GM18507 (cell line): ENCODE measurements at regions not wholly inside any gene's neighbourhood (a gene's known extent, or its start where the extent isn't known, plus 50 kb on each side); places are given as distances from the start of the nearest gene placed in this dataset.
"Not testable (repeated sequence)": the region's sequence is repeated elsewhere in the genome, so short reads cannot be mapped to it uniquely, and the experiment has no call there.

ENCODE experiments used
- DNase-seq: peaks from one replicate; pipeline ENCODE4 v3.0.0; 2011; ENCODE audit warnings: low read depth; ENCODE audit not compliant: insufficient read length; ENCODE audit errors: extremely low spot score
- FAIRE-seq: peaks from 2 replicates; lab custom pipeline; 2011; peaks lifted over from hg19 to GRCh38; lab: Jason Lieb, UNC

DNA sequence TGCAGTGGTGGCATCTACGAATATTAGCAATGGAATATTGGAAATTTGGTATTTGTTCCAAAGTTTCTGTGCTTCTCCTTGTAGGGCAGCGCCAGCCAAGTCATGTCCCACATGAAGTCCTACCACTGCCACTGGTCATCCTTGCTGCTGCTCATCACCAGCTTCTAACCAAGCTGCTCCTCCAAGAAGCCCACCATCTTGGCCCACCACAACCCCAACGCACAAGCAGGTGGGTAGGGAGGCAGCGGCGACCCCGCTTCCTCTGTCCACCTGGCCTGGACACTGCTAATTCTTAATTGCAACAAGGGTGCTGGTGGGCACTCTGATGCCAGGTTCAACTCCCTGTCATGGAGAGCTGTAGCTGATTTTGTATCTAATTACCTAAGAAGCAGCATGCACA is 291.2 kb upstream of the LYPLAL1 start:
- DNase-seq (no peak), FAIRE-seq (no peak)

DNA sequence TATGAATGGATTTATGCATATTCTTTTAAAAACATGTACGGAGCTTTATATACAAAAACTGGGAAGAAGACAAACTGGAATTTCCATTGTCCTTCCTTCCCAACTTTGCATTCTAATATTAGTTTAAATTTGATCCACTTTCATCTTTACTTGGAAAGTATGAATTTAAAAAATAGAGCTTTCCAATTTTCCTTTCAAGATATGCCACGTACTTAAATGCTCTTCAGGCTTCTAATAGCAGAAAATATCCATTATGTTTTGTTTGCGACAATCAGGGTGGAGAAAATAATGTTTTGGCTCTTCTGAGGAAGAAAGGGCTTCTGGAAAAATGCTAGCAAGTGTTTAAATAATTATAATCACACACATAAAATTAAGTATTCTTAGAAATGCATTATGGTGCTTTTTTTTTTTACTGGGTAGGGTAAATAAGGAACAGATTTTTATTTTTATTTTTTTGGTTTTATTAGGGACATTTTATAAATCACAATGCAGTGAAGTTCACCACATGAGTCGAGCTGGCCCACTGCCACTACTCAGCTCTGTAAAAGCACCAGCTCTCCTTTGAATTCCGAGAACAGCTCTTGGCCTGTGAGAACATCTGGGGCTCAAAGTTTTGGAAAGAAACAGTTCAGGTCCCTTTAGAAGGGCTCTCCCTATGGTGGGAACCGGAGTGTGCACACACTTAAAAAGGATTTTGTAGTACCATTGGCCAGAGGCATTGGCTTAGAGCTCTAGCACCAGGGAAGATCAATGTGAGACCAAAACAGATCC is 287.4 kb upstream of the LYPLAL1 start:
- no peak for FAIRE-seq
- no peak for DNase-seq

DNA sequence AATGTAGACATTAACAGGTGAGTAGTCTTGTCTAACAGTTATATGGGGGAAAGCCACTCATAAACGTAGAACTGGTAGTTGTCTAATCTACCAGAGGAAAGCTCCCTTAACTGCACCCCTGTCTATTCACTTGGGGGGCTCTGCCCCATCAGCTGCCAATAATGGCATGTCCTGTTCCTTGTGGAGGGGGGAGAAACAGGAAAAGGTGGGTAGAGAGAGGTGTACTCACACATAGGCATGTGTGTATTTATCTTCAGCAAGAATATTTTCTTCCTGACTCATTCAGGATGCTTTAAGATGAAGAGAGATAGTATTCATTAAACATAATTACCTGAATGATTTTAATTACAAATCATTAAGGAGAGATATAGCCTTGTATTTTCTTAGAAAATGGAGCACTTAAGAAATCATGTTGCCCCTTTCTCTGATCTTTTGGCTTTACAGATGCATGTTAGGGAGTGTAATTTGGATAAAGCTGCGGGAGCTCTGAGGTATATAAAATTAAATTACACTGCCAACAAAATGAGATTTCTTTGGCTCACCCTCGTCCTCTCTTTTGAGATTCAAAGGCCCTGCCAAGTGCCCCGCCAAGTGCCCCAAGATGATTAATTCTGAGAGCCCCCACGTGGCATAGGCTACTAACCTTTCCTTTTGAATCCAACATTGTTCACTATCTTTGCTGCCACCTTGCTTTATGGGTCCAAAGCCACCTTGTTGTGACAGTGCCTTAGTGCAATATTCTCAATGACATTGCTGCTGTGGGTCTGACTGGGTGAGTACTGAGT is 286.3 kb upstream of the LYPLAL1 start:
- no peak for DNase-seq

DNA sequence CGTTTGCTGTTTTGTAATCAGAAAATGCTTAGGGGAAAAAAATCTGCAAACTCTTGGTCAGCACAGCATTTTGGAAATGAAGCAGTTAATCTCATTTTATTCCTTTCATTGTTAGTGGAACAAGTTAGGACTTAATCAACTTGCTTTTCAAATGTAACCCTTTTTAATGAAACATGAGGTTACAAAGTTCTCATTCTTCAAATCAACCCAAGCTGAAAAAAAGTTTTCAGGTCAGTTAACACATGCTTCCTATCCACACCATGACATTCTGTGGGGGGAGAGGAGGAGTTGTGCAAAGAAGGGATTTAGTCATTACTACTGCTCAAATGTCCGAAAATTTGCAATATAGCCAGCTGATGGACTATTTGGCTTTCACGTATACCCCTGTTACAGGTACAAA is 283.2 kb upstream of the LYPLAL1 start:
- DNase-seq = no peak
- FAIRE-seq = no peak

More for the DNA sequence above, 286.3 kb upstream of the LYPLAL1 start:
- FAIRE-seq = no peak

DNA sequence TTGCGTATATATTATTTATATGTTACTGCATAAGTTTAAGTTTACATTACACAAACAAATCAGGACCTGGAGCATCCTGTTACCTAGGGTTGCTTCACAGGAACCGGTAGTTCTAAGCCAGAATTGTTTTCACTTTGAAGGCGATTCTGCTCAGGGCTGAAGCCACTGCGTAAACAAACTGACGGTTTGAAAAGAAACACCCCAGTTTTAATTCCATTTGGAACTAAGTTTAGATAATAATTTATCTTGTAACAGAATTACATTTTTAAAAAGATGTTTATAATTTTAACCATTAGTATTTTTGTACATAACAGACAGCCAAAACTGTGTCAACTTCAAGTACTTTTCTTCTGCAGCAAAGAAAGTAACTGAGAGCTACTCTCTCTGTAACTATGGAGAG is 282.1 kb upstream of the LYPLAL1 start:
- FAIRE-seq (no peak), DNase-seq (no peak)

DNA sequence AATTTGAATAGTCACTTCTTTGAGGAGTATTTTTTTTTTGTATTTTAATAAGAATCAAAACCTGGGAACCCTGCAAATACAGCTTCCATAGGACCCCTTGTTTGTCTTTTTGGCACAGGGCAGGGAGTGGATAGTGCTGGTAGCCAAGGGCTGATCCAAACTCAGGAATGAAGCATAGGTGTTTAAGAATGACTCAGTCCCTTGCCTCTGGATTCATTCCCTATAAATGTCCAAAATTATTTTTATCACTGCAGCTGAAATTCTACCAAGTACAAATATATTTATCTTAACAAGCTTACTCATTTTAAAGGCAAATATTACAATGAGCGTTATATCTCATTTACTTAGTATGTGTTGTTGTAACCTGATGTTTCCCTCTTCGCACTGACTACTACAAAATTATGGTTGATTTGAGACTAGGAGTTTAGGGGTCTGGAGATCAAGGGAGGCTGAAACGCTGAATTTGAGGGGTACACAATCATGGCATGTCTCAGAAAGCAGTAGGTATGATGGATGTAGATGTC is 278.6 kb upstream of the LYPLAL1 start:
- FAIRE-seq = no peak
- DNase-seq = no peak

DNA sequence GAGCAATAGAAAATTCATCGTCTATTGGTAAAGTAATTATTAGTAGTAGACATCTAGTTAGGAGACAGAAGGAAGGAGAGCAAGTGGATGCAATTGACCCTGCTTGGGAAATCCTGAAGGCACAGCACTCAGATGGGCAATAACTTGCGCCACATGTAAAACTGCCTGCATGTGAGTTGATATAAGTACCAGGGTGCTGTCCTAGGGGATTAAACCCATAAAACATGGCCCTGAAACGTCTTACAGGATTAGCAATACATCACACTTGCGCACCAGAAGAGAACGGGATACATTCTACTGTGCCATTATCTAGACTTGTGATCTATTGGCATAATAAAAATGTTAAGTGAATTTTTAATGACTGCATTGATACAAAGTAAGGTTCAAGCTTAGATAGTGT is 277.5 kb upstream of the LYPLAL1 start:
- DNase-seq (no peak), FAIRE-seq (no peak)

DNA sequence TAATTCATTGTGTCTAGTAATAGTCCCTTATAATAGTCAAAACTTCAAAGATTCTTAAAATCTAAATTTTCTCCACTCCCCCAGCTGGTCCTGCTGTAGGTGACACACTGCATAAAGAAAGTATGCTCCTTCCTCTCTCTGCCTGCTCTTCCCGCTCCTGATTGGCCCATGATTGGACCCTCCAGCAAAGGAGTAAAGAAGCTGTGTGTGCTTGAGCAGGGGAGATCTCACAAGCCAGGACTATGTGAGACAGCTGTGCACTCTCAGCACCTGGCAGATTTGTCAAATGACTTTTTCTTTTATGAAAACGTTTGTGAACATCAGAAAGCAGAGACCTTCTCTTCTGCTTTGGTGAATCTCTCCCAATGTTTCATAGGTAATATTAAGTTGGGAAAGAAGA is 274.8 kb upstream of the LYPLAL1 start:
- DNase-seq (no peak), FAIRE-seq (no peak)

DNA sequence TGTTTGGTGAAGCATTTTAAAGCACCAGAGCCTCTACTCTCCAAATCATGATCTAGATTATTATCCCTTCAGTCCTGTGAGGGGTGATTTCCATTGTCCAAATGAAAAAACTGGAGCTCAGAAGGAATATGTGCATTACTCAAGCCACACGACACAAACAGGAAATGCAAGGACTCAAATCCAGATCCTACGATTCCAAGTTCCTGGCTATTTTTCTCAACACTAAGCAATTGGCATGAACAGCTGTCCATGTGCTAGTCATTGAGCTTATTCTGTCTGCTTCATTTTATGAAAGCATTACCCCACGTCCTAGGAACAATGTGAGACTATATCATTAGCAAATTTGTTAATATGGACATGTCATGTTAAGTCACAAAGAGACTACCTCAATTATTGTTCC is 273.1 kb upstream of the LYPLAL1 start:
- no peak for FAIRE-seq
- DNase-seq = no peak

DNA sequence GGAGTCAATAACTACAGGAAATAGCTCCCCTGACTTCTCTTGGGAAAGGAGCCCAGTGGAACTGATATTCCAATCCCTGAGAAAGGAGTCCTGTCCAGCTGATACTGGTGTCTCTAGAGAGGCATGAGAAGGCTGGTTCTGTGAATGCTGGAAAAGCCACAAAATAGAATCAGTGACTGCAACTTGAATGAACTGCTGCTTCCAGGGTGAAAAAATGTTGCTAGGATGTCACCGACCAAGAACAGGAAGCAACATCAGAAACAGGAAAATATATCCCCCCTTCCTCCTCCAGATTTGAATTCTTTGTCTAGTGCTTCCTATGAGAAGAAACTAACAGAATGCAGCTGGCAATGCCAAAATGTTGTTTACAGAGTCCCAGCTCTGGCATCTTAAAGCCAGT is 269.3 kb upstream of the LYPLAL1 start:
- no peak for DNase-seq
- no peak for FAIRE-seq

DNA sequence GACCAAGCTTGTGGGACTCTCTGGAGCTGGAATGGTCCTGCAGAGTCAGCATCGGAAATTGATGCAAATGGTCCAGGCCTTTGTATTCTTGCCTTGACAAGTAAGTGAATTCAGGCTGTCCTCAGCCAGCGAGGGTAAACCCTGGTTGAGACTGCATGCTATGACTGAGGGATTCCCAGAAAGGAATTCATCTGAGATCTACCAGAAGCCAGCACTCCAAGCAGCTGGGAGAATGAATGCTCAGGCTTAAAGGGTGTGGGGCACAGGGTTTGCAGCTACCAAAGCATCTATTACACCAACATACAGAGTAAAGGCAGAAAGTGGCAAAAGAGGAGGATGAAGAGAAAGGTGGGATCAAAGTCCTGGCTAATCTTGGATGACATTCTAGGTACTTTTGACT is 257.0 kb upstream of the LYPLAL1 start:
- no peak for FAIRE-seq

DNA sequence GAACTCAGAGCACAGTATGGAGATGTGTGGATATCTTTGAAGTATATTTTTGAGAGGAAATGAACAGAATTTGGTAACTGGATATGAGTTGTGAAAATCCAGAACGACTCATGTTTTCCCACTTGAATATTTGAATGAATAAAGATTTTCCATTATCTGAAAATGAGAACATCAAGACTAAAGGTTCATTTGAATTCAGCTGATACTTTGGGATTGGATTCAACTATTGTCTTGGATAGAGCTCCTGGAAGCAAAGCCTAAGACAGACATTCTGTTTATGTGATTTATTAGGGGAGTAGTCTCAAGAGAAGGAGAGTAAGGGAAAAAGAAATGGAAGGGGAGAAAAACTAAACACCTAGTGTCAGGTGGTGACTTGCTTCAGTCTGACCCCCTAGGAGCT is 256.0 kb upstream of the LYPLAL1 start:
- no peak for FAIRE-seq
- DNase-seq = no peak

More for the DNA sequence above, 257.0 kb upstream of the LYPLAL1 start:
- no peak for DNase-seq

DNA sequence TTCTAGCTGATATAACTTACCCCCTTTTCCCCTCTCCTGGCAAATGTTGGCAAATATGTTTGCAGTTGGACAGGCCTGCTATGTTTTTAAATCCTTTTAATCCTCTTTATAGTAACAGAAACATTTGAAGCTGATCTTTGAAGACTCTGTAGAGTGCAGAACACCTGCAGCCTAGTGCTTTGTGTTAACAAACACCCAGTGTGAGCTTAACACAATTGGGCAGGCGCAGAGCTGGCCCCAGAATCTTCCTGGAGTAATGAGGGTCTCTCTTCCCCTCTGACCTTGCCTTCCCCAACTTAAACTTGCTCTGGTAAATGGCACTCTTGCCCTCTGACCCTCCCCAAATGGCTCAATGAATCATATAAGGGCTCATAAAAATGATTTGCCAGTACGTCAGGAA is 247.9 kb upstream of the LYPLAL1 start:
- FAIRE-seq (no peak), DNase-seq (no peak)

DNA sequence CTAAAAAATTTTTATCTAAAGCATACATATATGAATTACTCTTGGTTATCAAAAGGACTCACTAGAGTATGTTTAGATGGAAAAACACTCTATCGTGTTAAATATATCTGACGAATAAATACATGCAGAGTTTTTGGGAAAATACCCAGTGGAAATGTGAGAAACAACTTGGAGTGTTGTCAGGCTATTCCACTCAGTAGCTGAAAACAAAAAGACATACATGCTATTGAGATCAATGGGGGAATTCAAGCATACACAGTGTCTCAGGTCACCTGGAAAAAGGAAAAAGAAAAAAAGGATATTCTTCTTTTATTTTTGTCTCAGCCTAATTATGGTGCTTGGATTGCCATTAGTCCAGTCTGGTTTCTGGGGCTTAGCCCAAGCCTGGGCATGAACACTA is 247.0 kb upstream of the LYPLAL1 start:
- FAIRE-seq = no peak
- DNase-seq = no peak

DNA sequence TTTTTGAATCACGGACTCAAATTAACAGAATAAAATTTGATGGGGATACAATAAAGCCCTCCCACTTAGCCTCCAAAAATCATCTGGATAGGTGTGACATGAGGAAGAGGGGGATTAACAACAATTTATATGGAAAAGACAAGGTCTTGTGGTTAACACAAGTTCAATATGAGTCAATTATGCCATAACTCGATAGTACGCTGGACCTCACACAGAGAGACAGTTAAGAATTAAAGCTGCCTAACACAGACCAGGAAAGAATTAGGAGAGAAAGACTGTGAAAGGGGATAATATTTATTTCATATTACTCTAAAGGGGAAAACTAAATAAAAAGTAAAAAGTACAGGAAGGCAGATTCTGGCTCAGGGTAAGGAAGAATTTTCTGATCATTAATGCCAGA is 243.7 kb upstream of the LYPLAL1 start:
- FAIRE-seq (no peak), DNase-seq (no peak)

DNA sequence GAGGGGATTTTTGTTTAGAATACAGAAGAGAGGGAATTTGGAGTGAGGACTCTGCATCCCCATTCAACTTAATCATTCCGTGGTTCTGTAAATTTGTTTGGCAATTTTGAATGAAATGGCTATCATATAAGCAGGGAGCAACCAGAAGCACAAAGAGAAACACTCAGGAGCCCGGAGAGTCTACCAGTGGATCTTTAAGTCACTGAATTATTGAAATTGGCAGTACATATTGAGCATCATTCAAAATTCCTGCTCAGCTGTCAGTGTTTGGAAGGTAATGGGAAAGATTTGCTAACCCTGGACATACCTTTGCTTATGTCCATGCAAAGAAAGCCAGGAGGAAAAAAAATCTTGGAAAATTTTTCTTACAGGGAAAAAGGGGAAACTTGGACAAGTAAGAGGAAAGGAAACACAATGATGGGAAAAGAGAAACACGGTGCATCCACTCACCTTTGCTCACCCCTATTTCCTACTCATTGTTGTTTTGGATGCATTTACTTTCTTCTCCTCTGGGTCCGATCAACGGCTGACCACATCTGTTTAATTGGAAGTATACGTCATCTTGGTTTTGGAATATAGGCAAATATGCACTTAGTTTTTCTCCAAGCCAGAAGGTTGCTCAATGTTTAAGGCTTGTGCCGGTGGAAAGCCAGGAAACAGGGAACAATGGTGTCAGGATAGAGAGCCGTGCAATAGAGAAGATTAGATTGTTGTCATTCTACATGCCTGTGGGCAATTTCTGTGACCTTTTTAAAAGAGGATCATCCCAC is 243.0 kb upstream of the LYPLAL1 start:
- FAIRE-seq = no peak
- no peak for DNase-seq

DNA sequence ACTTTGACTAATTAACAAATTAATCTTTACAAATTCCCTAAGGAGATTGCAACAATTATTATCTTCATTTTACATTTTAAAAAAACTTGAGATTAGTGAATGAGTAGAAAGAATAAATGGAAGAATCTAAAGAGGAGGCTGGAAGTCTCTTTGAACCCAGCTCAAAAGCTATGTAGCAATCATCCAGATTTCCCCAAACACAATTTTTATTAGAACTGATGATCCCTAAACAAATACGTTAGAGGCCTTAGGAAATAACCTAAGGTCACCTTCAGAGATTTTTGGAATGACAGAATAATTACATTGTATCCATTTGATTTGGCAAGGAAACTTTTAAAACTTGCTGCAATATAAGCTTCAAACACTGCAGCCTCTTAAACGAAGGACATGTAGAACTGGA is 242.4 kb upstream of the LYPLAL1 start:
- DNase-seq (no peak), FAIRE-seq (no peak)

DNA sequence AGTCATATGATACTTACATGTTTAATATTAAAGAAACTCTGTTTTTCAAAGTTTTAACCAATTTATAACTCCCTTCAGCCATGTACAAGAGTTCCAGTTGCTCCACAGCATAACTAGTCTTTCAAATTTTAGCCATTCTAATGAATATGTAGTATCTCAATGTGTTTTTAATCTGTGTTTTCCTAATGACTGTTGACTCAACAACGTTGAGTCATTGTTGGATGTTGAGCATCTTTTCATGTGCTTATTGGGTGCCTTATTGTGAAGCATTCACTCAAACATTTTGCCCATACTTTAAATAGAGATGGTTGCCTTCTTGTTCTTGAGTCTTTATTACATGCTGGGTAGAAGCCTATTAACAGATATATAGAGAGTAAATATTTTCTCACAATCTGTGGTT is 240.2 kb upstream of the LYPLAL1 start:
- FAIRE-seq = no peak

DNA sequence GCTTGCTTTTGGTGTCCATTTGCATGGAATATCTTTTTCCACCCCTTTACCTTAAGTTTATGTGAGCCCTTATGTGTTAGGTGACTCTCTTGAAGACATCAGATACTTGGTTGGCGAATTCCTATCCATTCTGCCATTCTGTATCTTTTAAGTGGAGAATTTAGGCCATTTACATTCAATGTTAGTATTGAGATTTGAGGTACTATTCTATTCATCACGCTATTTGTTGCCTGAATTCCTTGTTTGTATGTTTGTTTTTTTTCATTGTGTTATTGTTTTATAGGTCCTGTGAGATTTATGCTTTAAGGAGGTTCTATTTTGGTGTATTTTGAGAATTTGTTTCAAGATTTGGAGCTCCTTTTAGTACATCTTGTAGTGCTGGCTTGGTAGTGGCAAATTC is 238.3 kb upstream of the LYPLAL1 start:
- not testable (repeated sequence) for FAIRE-seq

More for the DNA sequence above, 240.2 kb upstream of the LYPLAL1 start:
- no peak for DNase-seq

DNA sequence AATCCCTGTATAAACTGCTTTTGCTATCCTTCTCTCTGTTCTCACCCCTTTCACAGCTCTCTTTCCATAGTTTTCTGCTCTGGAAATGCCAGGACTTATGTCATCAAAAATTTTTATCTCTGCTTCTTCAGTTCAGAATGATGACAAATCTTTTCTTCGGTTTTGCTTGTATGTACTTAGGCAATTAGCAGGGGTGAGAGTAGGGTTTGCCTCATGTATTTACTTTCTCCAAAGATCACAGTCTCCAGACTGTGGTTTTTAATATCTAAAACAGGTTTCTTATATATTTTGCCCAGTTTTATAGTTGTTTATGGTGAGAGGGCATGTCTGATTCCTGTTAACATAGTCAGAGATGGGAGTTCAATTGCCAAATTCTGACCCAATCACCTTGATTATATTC is 235.4 kb upstream of the LYPLAL1 start:
- FAIRE-seq (no peak), DNase-seq (no peak)

More for the DNA sequence above, 238.3 kb upstream of the LYPLAL1 start:
- DNase-seq = not testable (repeated sequence)
